HG03378 (cell line): ENCODE measurements at regions not wholly inside any gene's neighbourhood (a gene's known extent, or its start where the extent isn't known, plus 50 kb on each side); places are given as distances from the start of the nearest gene placed in this dataset.
"Not testable (repeated sequence)": the region's sequence is repeated elsewhere in the genome, so short reads cannot be mapped to it uniquely, and the experiment has no call there.

Experiments used
- ATAC-seq: cut with Tn5 transposase; IDR thresholded peaks from one replicate; pipeline ENCODE4 v1.9.1; 2021; ENCODE audit warnings: mild to moderate bottlenecking, moderate library complexity; ENCODE audit not compliant: unreplicated experiment

GRCh38 chr1:181192316-181192715 is 103.8 kb downstream of the IER5 start:
- no peak for ATAC-seq

DNA sequence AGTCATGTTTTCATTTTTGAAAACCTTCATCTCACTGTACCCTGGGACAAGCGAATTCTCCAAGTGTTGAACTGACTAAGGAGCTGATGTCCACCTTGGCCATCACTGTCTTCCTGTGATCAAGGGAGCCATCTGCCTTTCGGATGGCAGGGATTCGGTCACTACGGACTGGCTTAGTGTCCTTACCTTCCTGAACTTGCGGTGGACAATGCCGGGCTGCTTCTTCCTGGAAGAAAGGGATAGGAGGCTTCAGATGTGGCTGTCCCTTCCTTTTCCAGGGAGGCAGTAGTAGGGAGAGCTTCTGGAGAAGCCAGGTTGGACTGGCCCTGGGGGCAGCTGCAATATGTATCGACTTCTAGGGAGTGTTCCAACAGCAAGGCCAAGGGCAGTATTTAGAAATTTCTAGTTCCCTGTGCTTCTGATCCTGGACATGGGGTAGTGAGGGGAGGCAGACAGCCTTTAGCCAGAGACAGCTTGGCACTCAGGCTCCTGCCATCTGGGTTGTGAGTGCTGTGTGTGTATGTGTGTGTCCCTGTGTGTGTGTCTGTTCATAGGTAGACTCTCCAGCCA is 114.6 kb downstream of the IER5 start:
- ATAC-seq = no peak

- ATAC-seq = no peak
These were observed 116.0 kb downstream of the IER5 start for GRCh38 chr1:181204530-181204929.

DNA sequence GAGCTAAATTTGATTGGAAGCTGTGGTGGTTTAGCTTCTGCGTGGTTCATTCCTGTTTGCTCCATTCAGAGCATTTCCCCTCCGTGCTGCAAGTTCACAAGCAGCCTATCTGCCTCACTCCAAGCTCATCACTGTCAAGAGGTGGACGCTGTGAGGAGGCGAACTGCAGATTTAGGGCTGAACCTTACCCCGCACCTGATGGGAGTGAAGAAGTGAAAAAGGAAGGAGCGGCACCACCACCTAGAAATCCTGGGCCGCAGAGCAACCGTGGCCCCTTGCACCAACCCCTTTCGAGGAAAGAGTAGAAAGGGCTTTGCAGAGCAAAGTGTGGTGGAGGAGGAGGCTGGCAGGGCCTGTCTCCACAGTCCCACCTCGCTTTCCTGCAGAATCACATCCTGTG is 117.4 kb downstream of the IER5 start:
- no peak for ATAC-seq

DNA sequence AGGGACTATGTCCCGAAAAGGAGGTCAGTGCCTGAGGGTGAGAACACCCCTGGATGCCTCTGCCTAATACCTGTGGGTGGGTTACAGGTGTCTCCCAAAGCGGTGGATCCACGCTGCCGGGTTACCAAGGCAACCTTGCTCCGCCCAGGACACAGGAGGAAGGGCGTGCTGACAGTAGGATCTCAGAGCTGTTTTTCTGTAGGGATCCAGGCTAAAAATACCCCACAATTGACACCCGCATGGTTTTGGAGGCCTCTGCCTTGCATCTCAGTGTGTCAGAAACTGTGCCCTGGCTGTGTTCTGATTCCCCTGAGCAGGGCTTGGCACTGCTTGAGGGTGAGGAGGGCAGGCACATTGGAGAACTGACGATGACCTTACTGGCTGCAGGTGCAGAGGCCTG is 118.0 kb downstream of the IER5 start:
- ATAC-seq = no peak

GRCh38 chr1:181206979-181207790 is 118.7 kb downstream of the IER5 start:
- no peak for ATAC-seq

DNA sequence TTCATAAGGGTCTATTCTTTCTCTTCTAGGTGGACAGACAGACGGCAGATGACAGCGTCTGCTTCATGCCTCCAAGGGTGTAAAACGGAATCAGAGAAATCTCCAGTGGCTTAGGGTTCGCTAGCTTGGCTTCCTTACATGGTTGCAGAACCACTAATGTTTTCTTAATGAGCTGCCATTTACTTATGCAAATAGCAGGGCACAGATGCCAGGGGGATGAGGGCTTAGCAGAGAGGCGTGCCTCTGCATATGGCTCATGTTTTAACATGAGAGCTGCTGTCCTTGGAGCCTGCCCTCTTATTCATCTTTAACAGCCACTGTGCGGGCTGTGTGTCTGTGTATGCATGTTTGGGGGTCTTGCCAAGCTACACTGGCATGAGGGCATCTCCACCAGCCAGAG is 119.6 kb downstream of the IER5 start:
- no peak for ATAC-seq

DNA sequence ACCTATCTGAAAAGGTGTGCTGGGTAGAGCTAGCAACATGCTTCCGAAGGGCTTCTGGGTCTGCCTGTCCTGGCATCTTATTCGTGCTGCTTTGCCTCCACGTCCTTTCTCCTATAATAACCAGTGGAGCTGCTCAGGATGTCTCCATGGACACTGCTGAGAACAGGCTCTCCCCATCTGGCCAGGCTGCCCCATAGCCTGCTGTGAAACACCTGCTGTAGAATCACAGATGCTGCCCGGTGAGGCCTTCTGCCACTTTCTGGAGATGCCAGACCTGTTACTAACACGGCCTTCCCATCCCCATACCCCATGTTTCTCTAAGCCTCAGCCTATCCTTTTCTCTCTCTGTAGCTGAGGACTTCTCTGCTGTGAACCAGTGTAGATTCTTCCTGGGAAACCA is 120.5 kb downstream of the IER5 start:
- no peak for ATAC-seq

DNA sequence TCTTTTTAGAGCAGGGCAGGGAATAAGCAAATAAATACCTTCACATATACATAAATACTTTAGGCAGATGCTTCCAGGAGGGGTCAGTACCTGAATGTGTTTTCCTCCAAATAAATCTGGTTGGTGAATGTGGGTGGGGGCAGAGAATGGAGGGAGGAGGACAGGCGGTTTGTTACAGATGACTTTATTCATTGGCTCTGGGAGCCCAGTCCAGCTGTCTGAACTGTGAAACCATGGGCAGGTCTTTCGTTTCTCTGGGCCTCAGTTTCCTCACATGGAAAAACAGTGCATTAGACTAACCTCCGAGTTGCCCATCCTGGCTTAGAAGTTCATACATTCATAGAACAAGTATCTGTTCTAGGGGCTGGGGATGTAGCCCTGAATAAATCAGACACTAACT is 124.6 kb downstream of the IER5 start:
- ATAC-seq = no peak

DNA sequence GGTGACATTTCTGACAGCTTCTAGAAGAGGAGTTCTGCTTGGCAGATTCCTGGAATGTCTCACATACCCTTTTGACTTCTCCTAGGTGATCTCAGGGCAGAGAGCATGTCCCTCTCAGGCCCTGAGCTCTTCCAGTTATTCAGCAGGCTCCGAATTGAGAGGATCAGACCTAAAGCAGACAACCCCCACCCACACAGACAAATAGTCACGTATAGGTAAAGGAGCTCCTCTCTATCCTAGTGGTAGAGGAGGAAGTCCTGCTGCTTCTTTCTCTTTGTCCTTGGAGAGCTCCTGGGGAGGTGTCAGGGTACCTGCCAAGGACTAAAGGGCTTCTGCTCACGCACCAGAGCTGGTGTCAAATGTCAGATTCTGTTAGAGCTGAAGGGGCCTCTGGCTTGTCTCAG is 128.1 kb downstream of the IER5 start:
- no peak for ATAC-seq

- ATAC-seq = no peak
These were observed 131.4 kb downstream of the IER5 start for GRCh38 chr1:181219938-181220337.

GRCh38 chr1:181221078-181221477 is 132.6 kb downstream of the IER5 start:
- no peak for ATAC-seq

- ATAC-seq = no peak
These were observed 134.5 kb downstream of the IER5 start for GRCh38 chr1:181222972-181223505.

GRCh38 chr1:181226728-181227127 is 138.2 kb downstream of the IER5 start:
- not testable (repeated sequence) for ATAC-seq

DNA sequence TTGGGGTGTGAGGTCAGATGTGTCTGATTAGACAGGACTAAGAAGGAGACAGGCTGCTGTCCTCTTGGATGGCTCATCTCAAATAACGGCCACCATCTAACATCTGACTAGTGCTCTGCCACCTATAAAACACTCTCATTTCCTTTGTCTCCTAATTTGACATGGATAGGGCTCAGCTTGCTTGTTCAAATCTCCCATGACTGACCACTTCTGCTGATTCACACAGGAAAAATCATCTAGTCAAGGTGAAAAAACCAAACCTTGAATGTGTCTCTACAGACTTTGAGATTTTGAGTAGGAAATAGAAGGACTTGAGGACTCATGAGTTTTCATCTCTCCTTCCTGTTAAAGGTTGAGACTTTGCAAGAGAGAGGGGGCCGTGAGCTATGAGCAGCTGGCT is 150.6 kb downstream of the IER5 start:
- ATAC-seq = no peak

DNA sequence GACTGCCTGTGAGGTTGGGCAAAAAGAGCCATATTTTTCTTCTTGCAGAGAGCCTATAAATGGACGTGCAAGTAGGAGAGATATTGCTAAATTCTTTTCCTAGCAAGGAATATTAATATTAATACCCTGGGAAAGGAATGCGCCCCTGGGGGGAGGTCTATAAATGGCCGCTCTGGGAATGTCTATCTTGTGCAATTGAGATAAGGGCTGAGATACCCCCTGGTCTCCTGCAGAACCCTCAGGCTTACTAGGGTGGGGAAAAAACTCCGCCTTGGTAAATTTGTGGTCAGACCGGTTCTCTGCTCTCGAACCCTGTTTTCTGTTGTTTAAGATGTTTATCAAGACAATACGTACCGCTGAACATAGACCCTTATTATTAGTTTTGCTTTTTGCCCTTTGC is 157.8 kb downstream of the IER5 start:
- ATAC-seq = not testable (repeated sequence)

GRCh38 chr1:181248361-181248760 is 159.9 kb downstream of the IER5 start:
- not testable (repeated sequence) for ATAC-seq

DNA sequence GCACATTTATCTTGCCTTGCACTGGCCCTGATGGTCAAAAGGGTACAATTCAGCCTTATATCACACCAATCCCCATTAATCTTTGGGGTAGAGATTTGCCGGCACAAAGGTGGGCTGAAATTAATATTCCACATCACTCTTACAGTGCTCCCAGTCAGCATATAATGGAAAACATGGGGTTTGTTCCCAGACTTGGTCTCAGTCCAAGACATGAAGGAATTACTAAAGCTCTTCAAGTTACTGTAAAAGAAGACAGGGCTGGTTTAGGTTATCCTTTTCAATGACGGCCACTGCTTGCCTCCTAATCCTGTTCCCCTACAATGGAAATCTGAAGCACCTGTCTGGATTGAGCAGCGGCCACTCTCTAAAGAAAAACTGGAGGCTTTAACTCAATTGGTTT is 160.7 kb downstream of the IER5 start:
- no peak for ATAC-seq

GRCh38 chr1:181250038-181250437 is 161.5 kb downstream of the IER5 start:
- ATAC-seq = no peak

DNA sequence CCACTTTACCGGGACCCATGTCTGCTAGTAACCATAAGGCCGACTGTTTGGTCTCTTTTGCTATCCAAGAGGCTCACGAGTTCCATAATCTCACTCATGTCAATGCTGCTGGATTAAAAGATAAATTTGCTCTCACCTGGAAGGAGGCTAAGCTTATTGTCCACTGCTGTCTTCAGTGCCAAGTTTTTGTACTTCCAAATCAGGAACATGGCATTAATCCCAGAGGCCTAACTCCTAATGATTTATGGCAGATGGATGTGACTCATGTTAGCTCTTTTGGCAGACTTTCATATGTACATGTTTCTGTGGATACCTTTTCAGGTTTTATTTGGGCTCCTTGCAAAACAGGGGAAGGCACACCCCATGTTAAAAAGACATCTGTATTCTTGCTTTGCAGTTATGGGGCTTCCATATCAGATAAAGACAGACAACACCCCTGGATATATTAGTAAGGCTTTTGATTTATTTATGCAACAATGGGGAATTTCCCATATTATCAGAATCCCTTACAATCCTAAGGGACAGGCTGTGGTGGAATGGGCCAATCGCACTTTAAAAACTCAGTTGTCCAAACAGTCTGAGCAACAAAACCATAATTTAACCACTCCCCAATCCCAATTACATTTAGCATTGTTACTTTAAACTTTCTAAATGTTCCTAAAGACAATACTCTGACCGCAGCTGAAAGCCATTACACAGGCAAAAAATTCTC is 162.7 kb downstream of the IER5 start:
- no peak for ATAC-seq

DNA sequence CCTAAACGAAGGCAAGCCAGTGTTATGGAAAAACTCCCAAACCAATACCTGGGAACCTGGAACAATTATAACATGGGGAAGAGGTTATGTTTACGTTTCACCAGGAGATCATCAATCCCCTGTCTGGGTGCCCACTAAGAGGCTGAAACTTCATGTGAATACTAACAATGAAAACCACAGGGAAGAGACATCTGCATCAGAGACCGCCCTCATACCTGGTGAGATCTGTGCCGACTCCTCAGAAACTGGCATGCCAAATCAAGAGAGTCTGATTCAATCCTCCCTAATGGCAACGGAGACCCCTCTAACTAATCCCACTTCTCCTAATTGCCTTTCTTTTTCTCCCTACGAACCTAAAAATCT is 163.2 kb downstream of the IER5 start:
- ATAC-seq = no peak

- ATAC-seq = not testable (repeated sequence)
These were observed 165.1 kb downstream of the IER5 start for GRCh38 chr1:181253601-181254000.
